GM18520 (cell line): ENCODE measurements at regions not wholly inside any gene's neighbourhood (a gene's known extent, or its start where the extent isn't known, plus 50 kb on each side); places are given as distances from the start of the nearest gene placed in this dataset.
"Not testable (repeated sequence)": the region's sequence is repeated elsewhere in the genome, so short reads cannot be mapped to it uniquely, and the experiment has no call there.

Experiments
- ATAC-seq: cut with Tn5 transposase; IDR thresholded peaks from one replicate; pipeline ENCODE4 v1.9.1; 2021; ENCODE audit not compliant: unreplicated experiment

GRCh38 chr7:142447762-142448161, 189.9 kb upstream of the PRSS58 start:
- no peak for ATAC-seq

GRCh38 chr7:142445019-142445686, 187.3 kb upstream of the PRSS58 start:
- ATAC-seq: no peak

GRCh38 chr7:142443216-142444010, 185.6 kb upstream of the PRSS58 start:
- ATAC-seq: no peak

- ATAC-seq: no peak
Observed at GRCh38 chr7:142442396-142442795, 184.5 kb upstream of the PRSS58 start.

- no peak for ATAC-seq
Observed at GRCh38 chr7:142440906-142441411, 183.1 kb upstream of the PRSS58 start.

- no peak for ATAC-seq
Observed at GRCh38 chr7:142440219-142440905, 182.5 kb upstream of the PRSS58 start.

- no peak for ATAC-seq
Observed at GRCh38 chr7:142439739-142440138, 181.9 kb upstream of the PRSS58 start.

- ATAC-seq: no peak
Observed at GRCh38 chr7:142438923-142439515, 181.2 kb upstream of the PRSS58 start.

- no peak for ATAC-seq
Observed at GRCh38 chr7:142438235-142438922, 180.5 kb upstream of the PRSS58 start.

GRCh38 chr7:142437741-142438140, 179.9 kb upstream of the PRSS58 start:
- no peak for ATAC-seq

- ATAC-seq: no peak
Observed at GRCh38 chr7:142436601-142437000, 178.7 kb upstream of the PRSS58 start.

- not testable (repeated sequence) for ATAC-seq
Observed at GRCh38 chr7:142435606-142436005, 177.7 kb upstream of the PRSS58 start.

GRCh38 chr7:142434666-142435167, 176.9 kb upstream of the PRSS58 start:
- no peak for ATAC-seq

GRCh38 chr7:142434133-142434532, 176.3 kb upstream of the PRSS58 start:
- ATAC-seq: not testable (repeated sequence)

- ATAC-seq: no peak
Observed at GRCh38 chr7:142432377-142432776, 174.5 kb upstream of the PRSS58 start.

- no peak for ATAC-seq
Observed at GRCh38 chr7:142431491-142431890, 173.6 kb upstream of the PRSS58 start.

GRCh38 chr7:142428094-142428493, 170.2 kb upstream of the PRSS58 start:
- no peak for ATAC-seq

GRCh38 chr7:142425281-142425680, 167.4 kb upstream of the PRSS58 start:
- no peak for ATAC-seq

GRCh38 chr7:142422621-142423020, 164.8 kb upstream of the PRSS58 start:
- no peak for ATAC-seq

GRCh38 chr7:142420554-142421362, 162.9 kb upstream of the PRSS58 start:
- no peak for ATAC-seq
